NB4 (cell line): ENCODE measurements at regions not wholly inside any gene's neighbourhood (a gene's known extent, or its start where the extent isn't known, plus 50 kb on each side); places are given as distances from the start of the nearest gene placed in this dataset.

Experiments used
- DNase-seq: peaks from one replicate; pipeline ENCODE4 v3.0.0; 2010; ENCODE audit warnings: low read depth
- H3K4me3 ChIP-seq: one replicate; pipeline ENCODE4 v1.5.1; 2011; ENCODE audit warnings: mild to moderate bottlenecking, low read depth, low read length, moderate library complexity
- CTCF ChIP-seq: IDR thresholded peaks from one replicate; pipeline ENCODE4 v1.5.1; 2012; ENCODE audit warnings: low read depth, low read length
- MAX ChIP-seq: IDR thresholded peaks from 2 replicates; pipeline ENCODE4 v1.6.1; 2011; ENCODE audit warnings: low read depth, low read length
- MYC ChIP-seq: IDR thresholded peaks from 2 replicates; pipeline ENCODE4 v1.6.1; 2011; ENCODE audit warnings: low read depth, low read length
- POLR2A ChIP-seq: IDR thresholded peaks from 2 replicates; pipeline ENCODE4 v1.6.1; 2011; ENCODE audit warnings: mild to moderate bottlenecking; ENCODE audit not compliant: insufficient read length; ENCODE audit errors: extremely low read depth

- no peak for DNase-seq
- TF ChIP-seq MAX (no peak), CTCF (no peak)
- H3K4me3 ChIP-seq = no peak overlapping the region
These were observed 140.2 kb upstream of the LRP1B start for GRCh38 chr2:142270990-142271389.

- DNase-seq = no peak
- no peak overlapping the region for H3K4me3 ChIP-seq
- TF ChIP-seq CTCF (no peak), MYC (no peak), MAX (no peak), POLR2A (no peak)
These were observed 139.5 kb upstream of the LRP1B start for GRCh38 chr2:142270291-142270690.

- H3K4me3 ChIP-seq = no peak overlapping the region
- DNase-seq = no peak
- TF ChIP-seq MYC (no peak), MAX (no peak), POLR2A (no peak), CTCF (no peak)
These were observed 128.5 kb upstream of the LRP1B start for GRCh38 chr2:142259356-142259755.

- peak; percentile 17 for DNase-seq
- TF ChIP-seq CTCF (no peak), POLR2A (no peak), MAX (no peak), MYC (no peak)
- H3K4me3 ChIP-seq = no peak overlapping the region
These were observed 123.2 kb upstream of the LRP1B start for GRCh38 chr2:142254031-142254430.

GRCh38 chr2:142241016-142241415 lies 110.2 kb upstream of the LRP1B start:
- DNase-seq = no peak
- no peak for TF ChIP-seq POLR2A
- no peak for TF ChIP-seq CTCF
- no peak for TF ChIP-seq MAX
- TF ChIP-seq MYC = no peak
- no peak overlapping the region for H3K4me3 ChIP-seq

- no peak for DNase-seq
- no peak overlapping the region for H3K4me3 ChIP-seq
- TF ChIP-seq CTCF = no peak
- no peak for TF ChIP-seq MYC
- TF ChIP-seq MAX = no peak
- TF ChIP-seq POLR2A = no peak
These were observed 105.4 kb upstream of the LRP1B start for GRCh38 chr2:142236181-142236580.
